Spleen (tissue), 7 donors: ENCODE measurements at regions not wholly inside any gene's neighbourhood (a gene's known extent, or its start where the extent isn't known, plus 50 kb on each side); places are given as distances from the start of the nearest gene placed in this dataset.

Experiments
- POLR2AphosphoS5 ChIP-seq, 3 donors: sonication (generic); formaldehyde crosslinking; IDR thresholded peaks; one replicate each; pipeline ENCODE4 v1.5.1; 2017; ENCODE audit warnings: antibody characterized with exemption in 3 of 3
- TF ChIP-seq, protein P1 (sequence below), 11 experiments: fragments of 200-600 bp in 7 of 11; fragments of 450-650 bp in 4 of 11; sonication (generic) in 4 of 11; IDR thresholded peaks in 8 of 11; conservative IDR thresholded peaks in 3 of 11; 1 replicate in 7 of 11; 2 replicates in 4 of 11; pipeline versions ENCODE4 v1.4.0 to v1.8.0; 2016 to 2021; ENCODE audit warnings: antibody characterized with exemption in 11 of 11, inconsistent platforms in 4 of 11, mild to moderate bottlenecking in 1 of 11
- donor health status: DM: no; HTN: no; CAD: no; lungs with moderate emphysema.
- donor health status: DM: no; HTN: no; CAD: no.
- donor health status: DM: no; HTN: no; CAD: no.

DNA sequence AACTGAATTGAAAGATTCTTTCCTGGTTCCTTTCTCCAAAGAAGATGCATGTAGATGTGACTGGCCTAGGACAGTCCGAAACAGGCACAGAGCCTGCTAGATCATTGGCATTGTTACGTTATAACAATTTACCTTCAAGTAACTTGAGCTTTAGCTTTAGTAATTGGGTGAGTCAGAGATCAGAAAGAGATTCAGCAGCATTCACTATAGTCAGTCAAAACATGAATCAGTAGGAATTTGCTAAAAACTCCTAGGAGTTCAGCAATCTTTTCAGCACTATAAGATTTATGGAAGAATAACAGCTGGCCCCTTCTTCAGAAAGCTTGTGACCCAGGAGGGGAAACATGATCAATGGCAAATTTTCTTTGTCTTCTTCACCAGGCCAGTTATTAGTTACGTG, 281.7 kb upstream of the PRDM1 start:
- TF ChIP-seq, protein P1, sequence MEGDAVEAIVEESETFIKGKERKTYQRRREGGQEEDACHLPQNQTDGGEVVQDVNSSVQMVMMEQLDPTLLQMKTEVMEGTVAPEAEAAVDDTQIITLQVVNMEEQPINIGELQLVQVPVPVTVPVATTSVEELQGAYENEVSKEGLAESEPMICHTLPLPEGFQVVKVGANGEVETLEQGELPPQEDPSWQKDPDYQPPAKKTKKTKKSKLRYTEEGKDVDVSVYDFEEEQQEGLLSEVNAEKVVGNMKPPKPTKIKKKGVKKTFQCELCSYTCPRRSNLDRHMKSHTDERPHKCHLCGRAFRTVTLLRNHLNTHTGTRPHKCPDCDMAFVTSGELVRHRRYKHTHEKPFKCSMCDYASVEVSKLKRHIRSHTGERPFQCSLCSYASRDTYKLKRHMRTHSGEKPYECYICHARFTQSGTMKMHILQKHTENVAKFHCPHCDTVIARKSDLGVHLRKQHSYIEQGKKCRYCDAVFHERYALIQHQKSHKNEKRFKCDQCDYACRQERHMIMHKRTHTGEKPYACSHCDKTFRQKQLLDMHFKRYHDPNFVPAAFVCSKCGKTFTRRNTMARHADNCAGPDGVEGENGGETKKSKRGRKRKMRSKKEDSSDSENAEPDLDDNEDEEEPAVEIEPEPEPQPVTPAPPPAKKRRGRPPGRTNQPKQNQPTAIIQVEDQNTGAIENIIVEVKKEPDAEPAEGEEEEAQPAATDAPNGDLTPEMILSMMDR (IDR thresholded peaks at IDR 0.05 in 8 of 11, conservative IDR thresholded peaks at IDR 0.05 in 3 of 11), result no peak
- no peak for TF ChIP-seq POLR2AphosphoS5 (IDR thresholded peaks at IDR 0.05)
